ENCODE measurements at regions not wholly inside any gene's neighbourhood (a gene's known extent, or its start where the extent isn't known, plus 50 kb on each side); places are given as distances from the start of the nearest gene placed in this dataset.

DNA sequence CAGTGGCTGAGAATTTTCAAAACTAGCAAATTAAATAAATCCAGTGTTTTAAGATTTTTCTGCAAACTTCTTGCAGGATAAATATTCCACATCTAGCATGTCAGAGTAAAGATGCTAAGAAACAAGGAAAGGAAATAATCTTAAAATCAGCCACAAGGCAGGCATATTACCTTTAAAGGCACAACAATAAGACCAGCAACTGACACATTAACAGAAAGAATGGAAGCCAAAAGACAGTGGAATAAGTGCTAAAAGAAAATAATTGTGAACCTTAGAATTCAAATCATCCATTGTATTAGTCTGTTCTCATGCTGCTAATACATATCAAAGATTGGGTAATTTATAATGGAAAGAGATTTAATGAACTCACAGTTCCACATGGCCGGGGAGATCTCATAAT lies 132.4 kb downstream of the FAR1 start:
- BruUV-seq (replicated peaks): no TSS peak

DNA sequence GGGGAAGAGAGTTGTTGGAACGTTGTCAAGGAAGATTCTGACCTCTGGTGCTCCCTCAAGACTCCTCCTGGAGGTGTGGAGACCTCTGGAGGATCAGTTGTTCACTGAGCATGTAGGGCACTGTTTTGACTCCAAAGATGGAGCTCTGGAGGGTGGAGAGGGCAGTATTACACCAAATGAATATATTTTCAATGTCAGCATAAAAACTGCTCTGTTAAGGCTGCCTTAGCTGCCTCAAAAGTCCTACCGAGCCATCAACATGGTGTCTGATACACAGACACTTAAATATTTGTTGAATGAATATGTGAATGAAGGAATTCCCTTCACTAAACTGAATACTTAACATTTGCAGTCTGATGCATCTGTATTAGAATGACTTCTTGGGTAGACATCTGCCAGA lies 144.2 kb upstream of the SPON1 start:
- no peak for ATAC-seq
- Histone ChIP-seq H3K27ac (ENCODE audit: extremely low read length, insufficient read depth, low read length) (no peak overlapping the region), H3K4me3 (replicated peaks in 1 of 3; ENCODE audit: insufficient read depth in 1 of 3, low read depth in 2 of 3, low read length in 3 of 3) (no peak overlapping the region), H3K9ac (ENCODE audit: insufficient read depth, low read depth, low read length) (no peak overlapping the region), H3K36me3 (replicated peaks in 1 of 2; ENCODE audit: control insufficient read depth in 1 of 2, insufficient read depth in 2 of 2, low read length in 2 of 2) (no peaks in the 10 kb centered on the region), H3K4me1 (ENCODE audit: insufficient read depth, low read length) (no peaks in the 10 kb centered on the region), H3K27me3 (ENCODE audit: control insufficient read depth in 1 of 2, insufficient read depth in 2 of 2, low read length in 2 of 2) (no peaks in the 10 kb centered on the region), H3K4me2 (ENCODE audit: low read depth, low read length) (no peak overlapping the region), H3K79me2 (ENCODE audit: insufficient read depth, low read length) (no peaks in the 10 kb centered on the region), H2AFZ (ENCODE audit: low read length) (no peak overlapping the region), H4K20me1 (ENCODE audit: insufficient read depth, low read length) (no peaks in the 10 kb centered on the region), H3K9me3 (ENCODE audit: low read length) (no peaks in the 10 kb centered on the region)
- WGBS (ENCODE audit: low lambda C conversion rate): 0% methylated on average over 2 of the region's 2 CpGs
- no peak for DNase-seq (ENCODE audit: low spot score)
- in situ Hi-C loops (cut with HindIII; ENCODE audit: extremely low pct_ligation_motif_present, low pct_unique_long_range_greater_than_20kb) (no loop called here), intact Hi-C loops (cut with micrococcal nuclease; ENCODE audit: unreplicated experiment) (no loop called here)
- BruUV-seq (replicated peaks): no TSS peak
- TF ChIP-seq REL (CRISPR knock-in tag; conservative IDR thresholded peaks at IDR 0.05) (no peak), RORA (CRISPR knock-in tag; IDR thresholded peaks at IDR 0.05) (no peak), MAFF (IDR thresholded peaks at IDR 0.05; ENCODE audit: low read depth, low read length) (0 out of 2 replicates have a peak, but pooled peaks have one; percentile 20), ZBTB21 (CRISPR knock-in tag; IDR thresholded peaks at IDR 0.05) (no peak), POLR2G (IDR thresholded peaks at IDR 0.05; ENCODE audit: low read depth, low read length) (no peak), ZNF441 (CRISPR knock-in tag; IDR thresholded peaks at IDR 0.05; ENCODE audit: borderline replicate concordance) (no peak), ZSCAN12 (CRISPR knock-in tag; IDR thresholded peaks at IDR 0.05) (no peak), DR1 (CRISPR knock-in tag; IDR thresholded peaks at IDR 0.05) (no peak), MAFK (conservative IDR thresholded peaks at IDR 0.05 in 1 of 2, IDR thresholded peaks at IDR 0.05 in 1 of 2; ENCODE audit: low read length in 2 of 2) (peak in 1 of 2 experiments; percentile 60; a peak in 3 of 4 replicates)
- TF ChIP-seq, protein P1, sequence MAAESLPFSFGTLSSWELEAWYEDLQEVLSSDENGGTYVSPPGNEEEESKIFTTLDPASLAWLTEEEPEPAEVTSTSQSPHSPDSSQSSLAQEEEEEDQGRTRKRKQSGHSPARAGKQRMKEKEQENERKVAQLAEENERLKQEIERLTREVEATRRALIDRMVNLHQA (CRISPR knock-in tag; IDR thresholded peaks at IDR 0.05): no peak
- TF ChIP-seq, protein P2, sequence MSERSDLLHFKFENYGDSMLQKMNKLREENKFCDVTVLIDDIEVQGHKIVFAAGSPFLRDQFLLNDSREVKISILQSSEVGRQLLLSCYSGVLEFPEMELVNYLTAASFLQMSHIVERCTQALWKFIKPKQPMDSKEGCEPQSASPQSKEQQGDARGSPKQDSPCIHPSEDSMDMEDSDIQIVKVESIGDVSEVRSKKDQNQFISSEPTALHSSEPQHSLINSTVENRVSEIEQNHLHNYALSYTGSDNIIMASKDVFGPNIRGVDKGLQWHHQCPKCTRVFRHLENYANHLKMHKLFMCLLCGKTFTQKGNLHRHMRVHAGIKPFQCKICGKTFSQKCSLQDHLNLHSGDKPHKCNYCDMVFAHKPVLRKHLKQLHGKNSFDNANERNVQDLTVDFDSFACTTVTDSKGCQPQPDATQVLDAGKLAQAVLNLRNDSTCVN (CRISPR knock-in tag; IDR thresholded peaks at IDR 0.05; ENCODE audit: borderline replicate concordance): no peak
- TF ChIP-seq, protein P3, sequence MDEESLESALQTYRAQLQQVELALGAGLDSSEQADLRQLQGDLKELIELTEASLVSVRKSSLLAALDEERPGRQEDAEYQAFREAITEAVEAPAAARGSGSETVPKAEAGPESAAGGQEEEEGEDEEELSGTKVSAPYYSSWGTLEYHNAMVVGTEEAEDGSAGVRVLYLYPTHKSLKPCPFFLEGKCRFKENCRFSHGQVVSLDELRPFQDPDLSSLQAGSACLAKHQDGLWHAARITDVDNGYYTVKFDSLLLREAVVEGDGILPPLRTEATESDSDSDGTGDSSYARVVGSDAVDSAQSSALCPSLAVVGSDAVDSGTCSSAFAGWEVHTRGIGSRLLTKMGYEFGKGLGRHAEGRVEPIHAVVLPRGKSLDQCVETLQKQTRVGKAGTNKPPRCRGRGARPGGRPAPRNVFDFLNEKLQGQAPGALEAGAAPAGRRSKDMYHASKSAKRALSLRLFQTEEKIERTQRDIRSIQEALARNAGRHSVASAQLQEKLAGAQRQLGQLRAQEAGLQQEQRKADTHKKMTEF (CRISPR knock-in tag; IDR thresholded peaks at IDR 0.05): no peak
- ChIA-PET POLR2A (no interaction called here), CTCF (ENCODE audit: low intra/inter-chr PET ratio, low total read pairs) (no interaction called here)
- no peak for FAIRE-seq

More for the DNA sequence above, 132.4 kb downstream of the FAR1 start:
- Histone ChIP-seq H3K79me2 (ENCODE audit: insufficient read depth, low read length) (no peaks in the 10 kb centered on the region), H3K27me3 (ENCODE audit: control insufficient read depth in 1 of 2, insufficient read depth in 2 of 2, low read length in 2 of 2) (no peaks in the 10 kb centered on the region), H3K9ac (ENCODE audit: insufficient read depth, low read depth, low read length) (no peak overlapping the region), H3K36me3 (replicated peaks in 1 of 2; ENCODE audit: control insufficient read depth in 1 of 2, insufficient read depth in 2 of 2, low read length in 2 of 2) (no peaks in the 10 kb centered on the region), H3K4me1 (ENCODE audit: insufficient read depth, low read length) (no peaks in the 10 kb centered on the region), H4K20me1 (ENCODE audit: insufficient read depth, low read length) (no peaks in the 10 kb centered on the region), H3K4me2 (ENCODE audit: low read depth, low read length) (no peak overlapping the region), H2AFZ (ENCODE audit: low read length) (no peak overlapping the region), H3K4me3 (replicated peaks in 1 of 3; ENCODE audit: insufficient read depth in 1 of 3, low read depth in 2 of 3, low read length in 3 of 3) (no peak overlapping the region), H3K9me3 (ENCODE audit: low read length) (peaks cover 7% of the 10 kb centered on the region; the same call in 1 of the 2 replicates), H3K27ac (ENCODE audit: extremely low read length, insufficient read depth, low read length) (no peak overlapping the region)
- in situ Hi-C loops (cut with HindIII; ENCODE audit: extremely low pct_ligation_motif_present, low pct_unique_long_range_greater_than_20kb) (no loop called here), intact Hi-C loops (cut with micrococcal nuclease; ENCODE audit: unreplicated experiment) (no loop called here)
- 0% methylated on average over 1 of the region's 1 CpG for WGBS (ENCODE audit: low lambda C conversion rate)
- TF ChIP-seq ZNF317 (CRISPR knock-in tag; IDR thresholded peaks at IDR 0.05): peak; percentile 94
- TF ChIP-seq, protein P4, sequence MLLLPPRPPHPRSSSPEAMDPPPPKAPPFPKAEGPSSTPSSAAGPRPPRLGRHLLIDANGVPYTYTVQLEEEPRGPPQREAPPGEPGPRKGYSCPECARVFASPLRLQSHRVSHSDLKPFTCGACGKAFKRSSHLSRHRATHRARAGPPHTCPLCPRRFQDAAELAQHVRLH (CRISPR knock-in tag; IDR thresholded peaks at IDR 0.05; ENCODE audit: borderline replicate concordance, low read depth): no peak
- FAIRE-seq (no peak), DNase-seq (ENCODE audit: low spot score) (no peak), ATAC-seq (no peak)
- CTCF ChIA-PET (ENCODE audit: low intra/inter-chr PET ratio, low total read pairs): no interaction called here
- POLR2A ChIA-PET: no interaction called here
